Cardiac muscle cell (in vitro differentiated cells and primary cell): ENCODE measurements at regions not wholly inside any gene's neighbourhood (a gene's known extent, or its start where the extent isn't known, plus 50 kb on each side); places are given as distances from the start of the nearest gene placed in this dataset.

Experiments
- DNase-seq, 2 donors: peaks; one replicate each; pipeline versions ENCODE4 v3.0.0 to v3.0.0-alpha.2; 2010 to 2017; ENCODE audit warnings: low read depth in 1 of 2, low spot score in 1 of 2
- H3K27ac ChIP-seq: fragments of 200-600 bp; sonication (generic); 2 replicates; pipeline ENCODE4 v1.5.1; 2016
- H3K27me3 ChIP-seq: fragments of 200-600 bp; sonication (generic); 2 replicates; pipeline ENCODE4 v1.6.0; 2016; ENCODE audit warnings: control low read depth
- H3K36me3 ChIP-seq: fragments of 200-600 bp; sonication (generic); 2 replicates; pipeline ENCODE4 v1.5.1; 2016; ENCODE audit warnings: control low read depth
- H3K4me1 ChIP-seq: fragments of 200-600 bp; sonication (generic); 2 replicates; pipeline ENCODE4 v1.8.1; 2017; ENCODE audit warnings: low read depth, mild to moderate bottlenecking, mixed run types
- H3K4me3 ChIP-seq: fragments of 200-600 bp; sonication (generic); 2 replicates; pipeline ENCODE4 v1.5.1; 2016; ENCODE audit warnings: mild to moderate bottlenecking
- H3K9me3 ChIP-seq: fragments of 200-600 bp; sonication (generic); 2 replicates; pipeline ENCODE4 v1.5.1; 2017; ENCODE audit warnings: low read depth, mild to moderate bottlenecking, control low read depth
- CTCF ChIP-seq: IDR thresholded peaks from 2 replicates; pipeline ENCODE4 v1.5.1; 2012; ENCODE audit warnings: low read depth, mild to moderate bottlenecking, low read length

GRCh38 chr6:133834472-133835170 is 54.3 kb upstream of the TCF21 start:
- peaks cover 3% of the 10 kb centered on the region for H3K27me3 ChIP-seq
- no peaks in the 10 kb centered on the region for H3K4me1 ChIP-seq
- no peak overlapping the region for H3K4me3 ChIP-seq
- H3K36me3 ChIP-seq, result no peaks in the 10 kb centered on the region
- no peaks in the 10 kb centered on the region for H3K9me3 ChIP-seq
- no peak for TF ChIP-seq CTCF
- H3K27ac ChIP-seq, result no peak overlapping the region
- no peak for DNase-seq

GRCh38 chr6:133835901-133836300 is 53.0 kb upstream of the TCF21 start:
- DNase-seq, result peak in 1 of 2 donors; percentile 47
- Histone ChIP-seq H3K27ac (no peak overlapping the region), H3K9me3 (no peaks in the 10 kb centered on the region), H3K27me3 (peaks cover 7% of the 10 kb centered on the region), H3K4me1 (no peaks in the 10 kb centered on the region), H3K36me3 (no peaks in the 10 kb centered on the region), H3K4me3 (no peak overlapping the region)
- TF ChIP-seq CTCF, result peak; percentile 21

GRCh38 chr6:133837801-133838349 is 51.0 kb upstream of the TCF21 start:
- Histone ChIP-seq H3K9me3 (no peaks in the 10 kb centered on the region), H3K4me1 (no peaks in the 10 kb centered on the region), H3K27ac (no peak overlapping the region), H3K36me3 (no peaks in the 10 kb centered on the region), H3K4me3 (peak overlapping the region; percentile 42), H3K27me3 (peaks cover 8% of the 10 kb centered on the region)
- peak; percentile 65 for TF ChIP-seq CTCF
- peak; percentile 44 to 69 for DNase-seq
